ENCODE measurements at regions not wholly inside any gene's neighbourhood (a gene's known extent, or its start where the extent isn't known, plus 50 kb on each side); places are given as distances from the start of the nearest gene placed in this dataset.
"Not testable (repeated sequence)": the region's sequence is repeated elsewhere in the genome, so short reads cannot be mapped to it uniquely, and the experiment has no call there.

- no peak for DNase-seq
Observed at GRCh38 chr20:53872081-53872541, 198.3 kb downstream of the BCAS1 start.

- no peak for DNase-seq
Observed at GRCh38 chr20:53871541-53871940, 198.9 kb downstream of the BCAS1 start.

- DNase-seq: no peak
Observed at GRCh38 chr20:53870426-53871315, 199.7 kb downstream of the BCAS1 start.

GRCh38 chr20:53869466-53870258, 200.7 kb downstream of the BCAS1 start:
- peak; percentile 22 for DNase-seq

- DNase-seq: no peak
Observed at GRCh38 chr20:53867741-53868351, 202.5 kb downstream of the BCAS1 start.

DNA sequence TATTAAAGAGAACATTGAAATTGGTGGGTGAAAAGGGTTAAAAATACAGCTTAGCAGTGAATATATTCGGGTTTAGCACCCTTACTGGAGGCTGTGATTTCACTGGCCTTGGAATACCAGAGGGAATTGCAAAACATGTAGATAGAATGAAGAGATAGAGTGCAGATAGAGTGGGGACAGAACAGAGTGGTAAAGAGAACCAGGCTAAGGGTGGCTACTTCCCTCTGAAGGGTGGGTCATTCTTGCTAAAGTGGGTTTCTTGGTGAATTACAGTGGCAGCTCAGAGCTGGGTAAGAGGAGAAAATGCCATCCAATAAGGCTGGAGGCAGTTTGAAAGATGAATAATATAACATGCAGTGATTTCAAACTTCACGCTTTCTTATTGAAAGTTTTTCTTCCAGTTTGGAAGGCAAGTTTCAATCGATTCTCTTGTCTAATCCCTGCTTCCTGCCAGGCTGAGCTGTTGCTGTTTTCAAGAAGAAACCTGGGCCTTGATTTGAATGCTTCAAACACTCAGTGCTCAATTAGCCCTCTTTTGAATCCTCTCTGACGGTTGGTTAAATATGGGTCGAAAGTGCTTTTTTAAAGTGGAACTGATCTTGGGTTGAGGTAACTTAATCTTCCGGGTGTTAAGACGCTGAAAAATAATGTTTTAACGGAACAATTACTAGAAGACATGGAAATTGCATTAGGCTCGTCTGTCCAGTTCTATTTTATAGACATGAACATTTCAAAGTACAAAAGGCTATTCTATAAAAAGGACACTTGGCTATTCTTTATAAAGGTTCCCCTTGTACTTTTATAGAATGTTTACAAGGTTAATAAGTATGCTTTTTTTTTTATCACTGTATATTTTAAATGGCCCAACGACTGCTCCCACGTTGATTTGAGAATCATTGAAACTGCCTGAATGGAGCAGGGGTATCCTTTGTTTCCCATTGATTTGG, 203.3 kb downstream of the BCAS1 start:
- DNase-seq: no peak

GRCh38 chr20:53865901-53866793, 204.2 kb downstream of the BCAS1 start:
- no peak for DNase-seq

- DNase-seq: not testable (repeated sequence)
Observed at GRCh38 chr20:53864765-53865683, 205.4 kb downstream of the BCAS1 start.

DNA sequence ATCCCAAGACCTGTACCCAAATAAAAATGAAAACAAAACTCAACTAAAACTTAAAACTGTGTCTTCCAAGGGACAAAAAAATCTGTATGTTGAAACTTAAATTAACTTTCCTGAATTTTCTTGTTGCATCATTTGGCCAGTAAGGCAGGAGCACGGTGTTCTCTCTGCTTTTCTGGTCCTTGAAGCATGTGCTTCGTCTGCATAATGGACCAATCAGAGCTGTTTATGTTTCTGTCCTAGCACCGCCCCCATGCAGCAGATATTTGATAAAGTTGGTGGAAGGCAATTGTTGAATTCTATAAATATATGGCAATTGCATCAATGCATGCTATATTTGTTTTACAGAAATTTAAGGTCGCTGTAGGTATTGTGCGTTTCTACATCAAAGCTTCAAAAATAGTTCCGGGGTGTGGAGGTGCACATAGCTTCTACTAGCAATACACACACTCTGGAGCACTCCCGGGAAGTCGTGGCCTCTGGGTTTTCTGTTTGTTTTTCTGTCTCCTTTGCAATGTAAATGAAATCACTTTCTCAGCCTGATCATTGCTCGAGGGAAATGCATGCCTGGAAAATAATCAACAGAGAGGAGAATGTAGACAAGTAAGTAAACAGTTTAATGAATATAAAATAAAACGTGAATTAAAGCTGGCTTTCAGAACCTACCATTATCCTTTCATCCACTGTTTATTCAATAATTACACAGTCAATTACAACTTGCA, 206.3 kb downstream of the BCAS1 start:
- not testable (repeated sequence) for DNase-seq

- not testable (repeated sequence) for DNase-seq
Observed at GRCh38 chr20:53863535-53863922, 206.9 kb downstream of the BCAS1 start.

DNA sequence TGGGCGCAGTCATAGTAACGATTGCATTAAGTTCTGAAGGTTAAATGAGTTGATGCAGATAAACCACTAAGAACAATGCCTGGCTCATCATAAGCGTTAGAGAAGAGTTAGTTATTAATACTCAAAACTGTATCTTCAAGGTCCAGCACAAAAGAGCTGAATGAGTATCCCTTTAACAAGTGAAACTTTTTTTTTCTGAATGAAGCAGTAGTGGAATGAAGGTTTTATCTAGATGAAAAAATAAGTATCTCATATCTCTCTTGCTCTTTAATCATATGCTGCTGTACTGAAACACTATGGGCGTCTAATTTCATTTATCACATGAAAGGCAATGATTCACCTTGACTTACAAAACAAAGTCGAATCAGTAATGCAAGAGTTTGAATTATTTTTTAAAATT, 207.4 kb downstream of the BCAS1 start:
- not testable (repeated sequence) for DNase-seq

GRCh38 chr20:53862490-53862889, 207.9 kb downstream of the BCAS1 start:
- DNase-seq: not testable (repeated sequence)

DNA sequence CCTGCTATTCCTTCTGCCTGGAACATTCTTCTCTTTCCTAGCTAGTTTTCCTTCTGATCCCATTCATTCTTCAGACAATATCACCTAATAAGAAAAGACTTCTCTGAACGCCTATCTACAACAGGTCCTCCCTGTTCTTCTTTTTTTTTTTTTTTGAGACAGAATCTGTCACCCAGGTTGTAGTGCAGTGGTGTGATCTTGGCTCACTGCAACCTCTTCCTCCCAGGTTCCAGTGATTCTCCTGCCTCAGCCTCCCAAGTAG, 208.3 kb downstream of the BCAS1 start:
- DNase-seq: not testable (repeated sequence)

GRCh38 chr20:53859684-53860083, 210.7 kb downstream of the BCAS1 start:
- DNase-seq: no peak

GRCh38 chr20:53859009-53859408, 211.4 kb downstream of the BCAS1 start:
- DNase-seq: not testable (repeated sequence)

DNA sequence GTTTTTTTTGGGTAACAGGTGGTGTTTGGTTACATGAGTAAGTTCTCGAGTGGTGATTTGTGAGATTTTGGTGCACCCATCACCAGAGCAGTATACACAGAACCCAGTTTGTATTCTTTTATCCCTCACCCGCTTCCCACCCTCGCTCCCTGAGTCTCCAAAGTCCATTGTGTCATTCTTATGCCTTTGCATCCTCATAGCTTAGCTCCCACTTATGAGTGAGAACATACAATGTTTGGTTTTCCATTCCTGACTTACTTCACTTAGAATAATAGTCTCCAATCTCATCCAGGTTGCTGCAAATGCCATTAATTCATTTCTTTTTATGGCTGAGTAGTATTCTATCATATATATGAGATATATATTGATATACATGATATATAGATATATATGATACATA, 211.9 kb downstream of the BCAS1 start:
- not testable (repeated sequence) for DNase-seq

DNA sequence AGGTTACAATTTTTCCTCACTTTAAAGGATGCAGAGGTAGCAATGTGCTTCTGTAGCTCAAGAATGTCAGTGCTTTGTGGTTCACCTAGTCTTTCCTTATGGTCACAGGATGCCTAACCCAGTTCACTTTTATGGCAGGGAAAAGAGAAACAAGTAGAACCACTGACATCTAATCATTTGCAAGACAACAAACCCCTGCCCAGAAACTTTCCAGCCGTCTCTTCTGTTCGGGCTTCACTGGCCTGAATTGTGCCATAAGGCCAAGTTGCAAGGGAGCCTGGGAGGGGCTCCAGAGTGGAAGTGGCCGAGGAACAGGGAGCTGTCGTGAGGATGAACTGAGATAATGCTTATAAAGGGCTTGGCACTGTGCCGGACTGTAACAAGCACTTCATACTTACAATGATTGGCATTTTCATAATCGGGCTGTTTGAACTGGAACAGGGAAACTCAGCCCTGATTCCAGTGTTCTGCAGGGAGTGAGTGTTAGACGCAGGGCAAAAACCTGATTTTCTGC, 212.6 kb downstream of the BCAS1 start:
- DNase-seq: no peak

DNA sequence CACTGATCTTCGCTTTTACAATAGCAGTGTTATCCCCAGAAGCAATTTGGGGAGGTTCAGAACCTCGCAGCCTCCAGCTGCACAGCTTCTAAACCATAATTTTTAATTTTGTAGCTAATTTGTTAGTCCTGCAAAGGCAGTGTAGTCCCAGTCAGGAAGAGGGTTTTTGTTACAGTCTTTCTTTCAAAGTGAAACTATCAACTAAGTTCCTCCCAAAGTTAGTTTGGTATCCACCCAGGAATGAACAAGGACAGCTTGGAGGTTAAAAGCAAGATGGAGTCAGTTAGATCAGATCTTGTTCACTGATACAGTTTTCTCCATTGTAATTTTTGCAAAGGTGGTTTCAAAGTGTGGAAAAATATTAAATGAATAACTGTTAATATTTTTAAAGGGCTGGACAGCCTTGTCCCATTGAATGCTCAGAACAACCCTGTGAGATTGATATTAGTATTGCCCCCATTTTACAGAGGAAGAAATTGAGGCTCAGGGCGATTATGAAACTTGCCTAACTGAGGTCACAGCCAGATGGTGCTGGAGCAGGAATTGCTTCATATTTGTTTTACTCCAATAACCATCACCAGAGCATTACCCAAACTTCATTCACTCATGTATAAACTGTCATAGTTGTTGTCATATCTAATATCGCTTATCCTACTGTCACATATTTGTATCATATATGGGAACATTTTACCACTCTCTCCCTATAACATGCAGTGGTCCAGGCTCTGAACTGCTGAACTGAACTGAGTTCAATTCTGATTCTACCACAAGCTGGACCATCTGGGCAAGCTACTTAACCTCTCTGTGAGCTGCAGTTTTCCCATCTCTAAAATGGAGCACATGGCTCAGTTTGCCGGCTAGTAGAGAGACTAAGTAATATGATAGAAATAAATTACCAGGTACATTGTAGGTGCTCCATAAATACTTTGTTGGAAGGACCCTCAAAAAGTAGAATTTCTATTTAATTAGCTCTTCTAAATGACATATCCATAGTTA, 213.8 kb downstream of the BCAS1 start:
- no peak for DNase-seq
